Stomach (tissue), 4 donors: ENCODE measurements at regions not wholly inside any gene's neighbourhood (a gene's known extent, or its start where the extent isn't known, plus 50 kb on each side); places are given as distances from the start of the nearest gene placed in this dataset.

Experiments used
- EP300 ChIP-seq: sonication (generic); formaldehyde crosslinking; IDR thresholded peaks from one replicate; pipeline ENCODE4 v1.6.1; 2017; ENCODE audit warnings: antibody characterized with exemption
- POLR2AphosphoS5 ChIP-seq, 3 donors: sonication (generic); formaldehyde crosslinking; IDR thresholded peaks; one replicate each; pipeline ENCODE4 v1.6.1; 2016; ENCODE audit warnings: antibody characterized with exemption in 3 of 3

- TF ChIP-seq EP300 (no peak), POLR2AphosphoS5 (IDR thresholded peaks at IDR 0.05) (no peak)
Measured at GRCh38 chr13:33692531-33692930, 125.4 kb upstream of the RFC3 start.
